ENCODE measurements at regions not wholly inside any gene's neighbourhood (a gene's known extent, or its start where the extent isn't known, plus 50 kb on each side); places are given as distances from the start of the nearest gene placed in this dataset.

DNA sequence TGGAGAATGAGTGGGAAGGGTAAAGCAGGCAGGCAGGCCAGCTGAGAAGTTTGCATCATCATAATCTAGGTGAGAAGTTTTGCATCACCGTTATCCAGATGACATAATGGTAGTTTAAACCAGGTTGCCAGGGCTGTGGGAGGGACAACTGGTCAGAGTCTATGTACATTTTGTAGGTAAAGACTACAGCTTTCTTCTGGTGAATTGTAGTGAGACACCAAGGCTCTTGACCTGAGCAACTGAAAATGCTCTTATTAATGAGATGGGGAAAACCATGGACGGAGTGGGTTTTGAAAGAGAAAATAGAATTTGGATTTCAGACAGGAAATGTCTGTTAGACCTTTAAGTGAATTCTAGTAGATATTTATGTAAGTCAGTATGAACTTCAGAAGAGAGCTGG lies 76.0 kb upstream of the VEGFC start:
- Histone ChIP-seq H3K36me3 (ENCODE audit: control insufficient read depth, low read length) (no peaks in the 10 kb centered on the region), H3F3A (ENCODE audit: control insufficient read depth, insufficient read depth) (no peaks in the 10 kb centered on the region), H3K9me3 (ENCODE audit: control insufficient read depth, insufficient read depth, low read length) (no peaks in the 10 kb centered on the region), H3K4me2 (ENCODE audit: low read length) (no peak overlapping the region), H3K9me2 (replicated peaks; ENCODE audit: control insufficient read depth, low read length) (no peaks in the 10 kb centered on the region), H3K79me2 (ENCODE audit: control insufficient read depth, low read length) (no peaks in the 10 kb centered on the region), H4K20me1 (ENCODE audit: control insufficient read depth, insufficient read depth, low read depth, low read length) (no peaks in the 10 kb centered on the region), H3K4me1 (ENCODE audit: control insufficient read depth, low read length) (no peaks in the 10 kb centered on the region), H3K27ac (ENCODE audit: low read depth, low read length) (no peak overlapping the region), H3K27me3 (ENCODE audit: control insufficient read depth, low read length) (no peaks in the 10 kb centered on the region), H3K4me3 (ENCODE audit: low read length) (no peak overlapping the region)
- no peak for TF ChIP-seq EZH2phosphoT487 (IDR thresholded peaks at IDR 0.05; ENCODE audit: borderline replicate concordance, low read length)
- TF ChIP-seq, protein P1, sequence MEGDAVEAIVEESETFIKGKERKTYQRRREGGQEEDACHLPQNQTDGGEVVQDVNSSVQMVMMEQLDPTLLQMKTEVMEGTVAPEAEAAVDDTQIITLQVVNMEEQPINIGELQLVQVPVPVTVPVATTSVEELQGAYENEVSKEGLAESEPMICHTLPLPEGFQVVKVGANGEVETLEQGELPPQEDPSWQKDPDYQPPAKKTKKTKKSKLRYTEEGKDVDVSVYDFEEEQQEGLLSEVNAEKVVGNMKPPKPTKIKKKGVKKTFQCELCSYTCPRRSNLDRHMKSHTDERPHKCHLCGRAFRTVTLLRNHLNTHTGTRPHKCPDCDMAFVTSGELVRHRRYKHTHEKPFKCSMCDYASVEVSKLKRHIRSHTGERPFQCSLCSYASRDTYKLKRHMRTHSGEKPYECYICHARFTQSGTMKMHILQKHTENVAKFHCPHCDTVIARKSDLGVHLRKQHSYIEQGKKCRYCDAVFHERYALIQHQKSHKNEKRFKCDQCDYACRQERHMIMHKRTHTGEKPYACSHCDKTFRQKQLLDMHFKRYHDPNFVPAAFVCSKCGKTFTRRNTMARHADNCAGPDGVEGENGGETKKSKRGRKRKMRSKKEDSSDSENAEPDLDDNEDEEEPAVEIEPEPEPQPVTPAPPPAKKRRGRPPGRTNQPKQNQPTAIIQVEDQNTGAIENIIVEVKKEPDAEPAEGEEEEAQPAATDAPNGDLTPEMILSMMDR (IDR thresholded peaks at IDR 0.05; ENCODE audit: low read depth, low read length, poor library complexity, severe bottlenecking), result no peak

DNA sequence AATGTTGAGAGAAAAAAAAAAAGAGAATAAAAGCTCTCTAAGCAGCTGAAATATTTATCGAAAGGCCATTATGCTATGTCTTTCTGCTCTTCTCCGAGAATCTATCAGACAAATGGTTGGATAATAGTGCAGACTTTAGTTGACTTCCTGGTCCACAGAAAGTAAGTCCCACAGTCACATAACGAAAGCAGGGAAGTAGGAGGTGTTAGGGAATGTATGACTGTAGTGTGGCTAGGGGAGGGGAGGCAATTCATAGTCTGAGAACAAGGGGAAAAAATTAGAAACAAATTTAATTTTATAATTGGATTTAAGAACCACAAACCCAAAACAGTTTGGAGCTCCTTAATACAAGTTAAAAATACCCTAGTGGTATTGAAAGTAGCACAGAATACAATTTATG lies 79.7 kb upstream of the VEGFC start:
- no peaks in the 10 kb centered on the region for H3K9me2 ChIP-seq (replicated peaks; ENCODE audit: control insufficient read depth, low read length)
- no peak for TF ChIP-seq EZH2phosphoT487 (IDR thresholded peaks at IDR 0.05; ENCODE audit: borderline replicate concordance, low read length)
- TF ChIP-seq, protein P1 (IDR thresholded peaks at IDR 0.05; ENCODE audit: low read depth, low read length, poor library complexity, severe bottlenecking), result no peak

DNA sequence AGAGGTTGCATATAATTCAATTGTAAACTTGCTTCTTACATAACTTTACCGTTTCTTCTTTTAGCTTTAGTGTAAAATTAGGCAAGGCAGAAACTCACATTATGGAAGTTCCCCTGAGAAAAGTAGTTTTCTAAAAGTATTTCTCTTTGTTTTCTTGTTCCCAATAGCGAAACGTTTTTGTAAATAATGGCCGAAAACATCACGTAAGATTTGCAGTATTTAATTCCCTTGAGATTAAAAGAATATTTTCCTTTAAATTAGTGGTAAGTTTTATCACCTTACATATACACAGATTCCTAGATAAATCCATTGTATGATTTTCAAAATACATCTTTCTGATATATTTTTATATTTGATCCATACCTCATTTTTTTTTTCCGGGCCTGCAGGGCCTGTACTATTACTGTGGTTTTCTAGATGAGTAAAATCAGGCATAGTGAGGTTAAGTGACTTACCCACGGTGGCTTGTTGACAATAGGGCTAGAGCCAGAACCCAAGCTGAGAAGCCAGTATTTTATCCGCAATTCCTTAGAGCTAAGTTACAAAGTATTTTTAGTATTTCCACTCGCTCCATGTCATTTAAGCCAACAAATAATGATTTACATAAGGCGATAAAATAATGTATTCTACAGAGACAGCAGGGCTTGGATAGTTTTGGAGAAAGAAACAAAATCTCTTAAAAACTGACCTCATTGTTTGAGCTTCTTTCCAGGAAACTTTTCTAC lies 82.2 kb upstream of the VEGFC start:
- Histone ChIP-seq H3K9me3 (ENCODE audit: control insufficient read depth, insufficient read depth, low read length) (no peaks in the 10 kb centered on the region), H3K4me3 (ENCODE audit: low read length) (no peak overlapping the region), H3F3A (ENCODE audit: control insufficient read depth, insufficient read depth) (no peaks in the 10 kb centered on the region), H3K79me2 (ENCODE audit: control insufficient read depth, low read length) (no peaks in the 10 kb centered on the region), H3K4me1 (ENCODE audit: control insufficient read depth, low read length) (no peaks in the 10 kb centered on the region), H3K36me3 (ENCODE audit: control insufficient read depth, low read length) (no peaks in the 10 kb centered on the region), H3K9me2 (replicated peaks; ENCODE audit: control insufficient read depth, low read length) (no peaks in the 10 kb centered on the region), H3K27me3 (ENCODE audit: control insufficient read depth, low read length) (no peaks in the 10 kb centered on the region), H3K4me2 (ENCODE audit: low read length) (no peak overlapping the region), H4K20me1 (ENCODE audit: control insufficient read depth, insufficient read depth, low read depth, low read length) (no peaks in the 10 kb centered on the region), H3K27ac (ENCODE audit: low read depth, low read length) (no peak overlapping the region)
- TF ChIP-seq EZH2phosphoT487 (IDR thresholded peaks at IDR 0.05; ENCODE audit: borderline replicate concordance, low read length), result no peak
- TF ChIP-seq, protein P1 (IDR thresholded peaks at IDR 0.05; ENCODE audit: low read depth, low read length, poor library complexity, severe bottlenecking), result no peak

More for the DNA sequence above, 79.7 kb upstream of the VEGFC start:
- Histone ChIP-seq H3K36me3 (ENCODE audit: control insufficient read depth, low read length) (no peaks in the 10 kb centered on the region), H3K27ac (ENCODE audit: low read depth, low read length) (no peak overlapping the region), H3K9me3 (ENCODE audit: control insufficient read depth, insufficient read depth, low read length) (no peaks in the 10 kb centered on the region), H4K20me1 (ENCODE audit: control insufficient read depth, insufficient read depth, low read depth, low read length) (no peaks in the 10 kb centered on the region), H3K4me3 (ENCODE audit: low read length) (no peak overlapping the region), H3K27me3 (ENCODE audit: control insufficient read depth, low read length) (no peaks in the 10 kb centered on the region), H3F3A (ENCODE audit: control insufficient read depth, insufficient read depth) (no peaks in the 10 kb centered on the region), H3K4me2 (ENCODE audit: low read length) (no peak overlapping the region), H3K4me1 (ENCODE audit: control insufficient read depth, low read length) (no peaks in the 10 kb centered on the region), H3K79me2 (ENCODE audit: control insufficient read depth, low read length) (no peaks in the 10 kb centered on the region)
